HepG2 (cell line): ENCODE measurements at regions not wholly inside any gene's neighbourhood (a gene's known extent, or its start where the extent isn't known, plus 50 kb on each side); places are given as distances from the start of the nearest gene placed in this dataset.

Experiments used
- ATAC-seq: fragments of 200-7000 bp; cut with Tn5 transposase; 3 replicates; pipeline ENCODE4 v1.9.1; 2020; ENCODE audit warnings: mild to moderate bottlenecking, moderate library complexity
- BruUV-seq: library from RNA; stranded (reverse); fragments of 400-500 nt; replicated peaks from 2 replicates; lab custom pipeline; 2021; lab: Mats Ljungman, UMichigan
- CTCF ChIA-PET: fragments of 300-600 bp; formaldehyde crosslinking; extraction: SDS; loops from one replicate; lab custom pipeline; 2021; ENCODE audit warnings: low total read pairs, inconsistent platforms, low intra/inter-chr PET ratio; lab: Yijun Ruan, JAX
- POLR2A ChIA-PET: fragments of 350-600 bp; sonication (Branson Sonifier 250); formaldehyde crosslinking; loops from one replicate; lab custom pipeline; 2020; ENCODE audit warnings: antibody characterized with exemption, inconsistent platforms; lab: Yijun Ruan, JAX
- DNase-seq: peaks from one replicate; pipeline ENCODE4 v3.0.0-alpha.2; 2015; ENCODE audit warnings: low spot score
- FAIRE-seq: peaks from 3 replicates; lab custom pipeline; 2011; peaks lifted over from hg19 to GRCh38; lab: Jason Lieb, UNC
- H2AFZ ChIP-seq: one replicate; pipeline ENCODE4 v1.6.1; 2011; ENCODE audit warnings: low read length, inconsistent platforms
- H3K27ac ChIP-seq: fragments of 300-600 bp; 3 replicates; pipeline ENCODE4 v1.8.0; 2011; ENCODE audit warnings: mixed run types, mild to moderate bottlenecking, mixed read lengths, low read length, inconsistent platforms; ENCODE audit not compliant: insufficient read depth; ENCODE audit errors: extremely low read length
- H3K27me3 ChIP-seq, 2 experiments: fragments of 200-600 bp in 1 of 2; 2 replicates in 1 of 2; 3 replicates in 1 of 2; pipeline versions ENCODE4 v1.6.0 to v1.8.0; 2011; ENCODE audit warnings: low read length in 2 of 2, mild to moderate bottlenecking in 2 of 2, moderate library complexity in 2 of 2, inconsistent platforms in 1 of 2; ENCODE audit not compliant: insufficient read depth in 2 of 2, control insufficient read depth in 1 of 2
- H3K36me3 ChIP-seq, 2 experiments: fragments of 200-600 bp in 1 of 2; replicated peaks in 1 of 2; 2 replicates in 1 of 2; 3 replicates in 1 of 2; pipeline versions ENCODE4 v1.5.1 to v1.8.0; 2011; ENCODE audit warnings: low read length in 2 of 2, inconsistent platforms in 1 of 2; ENCODE audit not compliant: insufficient read depth in 2 of 2, control insufficient read depth in 1 of 2
- H3K4me1 ChIP-seq: 2 replicates; pipeline ENCODE4 v1.5.1; 2012; ENCODE audit warnings: low read length, inconsistent platforms; ENCODE audit not compliant: insufficient read depth
- H3K4me2 ChIP-seq: 2 replicates; pipeline ENCODE4 v1.6.0; 2011; ENCODE audit warnings: low read depth, low read length, inconsistent platforms
- H3K4me3 ChIP-seq, 3 experiments: fragments of 200-600 bp in 1 of 3; sonication (generic), shearing (Covaris generic) in 1 of 3; replicated peaks in 1 of 3; 2 replicates each; pipeline ENCODE4 v1.5.1; 2011 to 2016; ENCODE audit warnings: low read length in 3 of 3, inconsistent platforms in 2 of 3, low read depth in 2 of 3, mild to moderate bottlenecking in 2 of 3, control low read depth in 1 of 3, mixed read lengths in 1 of 3; ENCODE audit not compliant: insufficient read depth in 1 of 3
- H3K79me2 ChIP-seq: one replicate; pipeline ENCODE4 v1.6.1; 2011; ENCODE audit warnings: low read length, inconsistent platforms; ENCODE audit not compliant: insufficient read depth
- H3K9ac ChIP-seq: 2 replicates; pipeline ENCODE4 v1.6.0; 2011; ENCODE audit warnings: mild to moderate bottlenecking, low read depth, low read length, inconsistent platforms; ENCODE audit not compliant: insufficient read depth
- H3K9me3 ChIP-seq: 2 replicates; pipeline ENCODE4 v1.5.1; 2012; ENCODE audit warnings: mild to moderate bottlenecking, low read length
- H4K20me1 ChIP-seq: 2 replicates; pipeline ENCODE4 v1.6.0; 2011; ENCODE audit warnings: inconsistent platforms, mild to moderate bottlenecking, low read length, moderate library complexity; ENCODE audit not compliant: insufficient read depth
- BCL6 ChIP-seq: IDR thresholded peaks from 2 replicates; pipeline ENCODE4 v1.6.1; 2016; ENCODE audit warnings: missing genetic modification reagents, missing compliant biosample characterization
- GTF3A ChIP-seq: sonication (generic); formaldehyde crosslinking; conservative IDR thresholded peaks from 2 replicates; pipeline ENCODE4 v1.4.0; 2020; ENCODE audit warnings: mild to moderate bottlenecking, missing genetic modification reagents
- ISL2 ChIP-seq: sonication (generic); formaldehyde crosslinking; IDR thresholded peaks from 2 replicates; pipeline ENCODE4 v1.5.0; 2020; ENCODE audit warnings: missing genetic modification reagents
- KDM5B ChIP-seq: sonication (generic); formaldehyde crosslinking; IDR thresholded peaks from 2 replicates; pipeline ENCODE4 v1.4.0; 2020; ENCODE audit warnings: missing genetic modification reagents, mild to moderate bottlenecking, borderline replicate concordance
- SKI ChIP-seq: fragments of 450-650 bp; IDR thresholded peaks from one replicate; pipeline ENCODE4 v1.6.1; 2018; ENCODE audit warnings: mild to moderate bottlenecking; ENCODE audit not compliant: partially characterized antibody
- SOX13 ChIP-seq, 3 experiments: fragments of 450-650 bp in 1 of 3; sonication (generic) in 1 of 3; formaldehyde crosslinking in 1 of 3; IDR thresholded peaks in 2 of 3; conservative IDR thresholded peaks in 1 of 3; 2 replicates each; pipeline versions ENCODE4 v1.5.0 to v1.6.1; 2016 to 2020; ENCODE audit warnings: antibody characterized with exemption in 1 of 3, mild to moderate bottlenecking in 1 of 3, missing compliant biosample characterization in 1 of 3, missing genetic modification reagents in 1 of 3, moderate library complexity in 1 of 3
- SPEN ChIP-seq: sonication (generic); formaldehyde crosslinking; IDR thresholded peaks from 2 replicates; pipeline ENCODE4 v1.5.1; 2020; ENCODE audit warnings: low read depth, mild to moderate bottlenecking, missing genetic modification reagents
- XRCC5 ChIP-seq: fragments of 200-400 bp; formaldehyde crosslinking; optimal IDR thresholded peaks from 2 replicates; pipeline ENCODE3; 2017; ENCODE audit warnings: mild to moderate bottlenecking, low read length
- ZBTB21 ChIP-seq: sonication (generic); formaldehyde crosslinking; IDR thresholded peaks from 2 replicates; pipeline ENCODE4 v1.4.0; 2020; ENCODE audit warnings: missing genetic modification reagents
- ZNF160 ChIP-seq: sonication (generic); formaldehyde crosslinking; IDR thresholded peaks from 2 replicates; pipeline ENCODE4 v1.8.0; 2022; ENCODE audit warnings: mild to moderate bottlenecking, inconsistent platforms, missing genetic modification reagents
- ZNF263 ChIP-seq: sonication (generic); formaldehyde crosslinking; IDR thresholded peaks from 2 replicates; pipeline ENCODE4 v1.4.0; 2020; ENCODE audit warnings: missing genetic modification reagents
- ZNF317 ChIP-seq: sonication (generic); formaldehyde crosslinking; IDR thresholded peaks from 2 replicates; pipeline ENCODE4 v1.5.0; 2020; ENCODE audit warnings: mild to moderate bottlenecking, missing genetic modification reagents
- ZNF503 ChIP-seq: sonication (generic); formaldehyde crosslinking; IDR thresholded peaks from 2 replicates; pipeline ENCODE4 v1.4.0; 2020; ENCODE audit warnings: missing genetic modification reagents
- ZNF530 ChIP-seq: sonication (generic); formaldehyde crosslinking; IDR thresholded peaks from 2 replicates; pipeline ENCODE4 v1.5.0; 2020; ENCODE audit warnings: low read depth, mild to moderate bottlenecking, missing genetic modification reagents
- ZNF749 ChIP-seq: sonication (generic); formaldehyde crosslinking; IDR thresholded peaks from 2 replicates; pipeline ENCODE4 v1.8.0; 2022; ENCODE audit warnings: mild to moderate bottlenecking, missing genetic modification reagents, moderate library complexity, borderline replicate concordance
- WGBS: methylation state at CpG from one replicate; pipeline ENCODE4 v1.1.6; 2017; ENCODE audit warnings: low lambda C conversion rate; 5-methylcytosine and 5-hydroxymethylcytosine counted together
- in situ Hi-C: cut with HindIII; loops from 2 replicates; pipeline ENCODE4 v1.10.0; 2017; ENCODE audit warnings: low pct_unique_long_range_greater_than_20kb; ENCODE audit not compliant: extremely low pct_ligation_motif_present
- intact Hi-C: fragments of 100-400 bp; cut with micrococcal nuclease; formaldehyde crosslinking; loops from one replicate; pipeline ENCODE4 v1.10.0; 2022; ENCODE audit not compliant: unreplicated experiment
- TF ChIP-seq, protein P1 (sequence below): sonication (generic); formaldehyde crosslinking; IDR thresholded peaks from 2 replicates; pipeline ENCODE4 v1.5.0; 2020; ENCODE audit warnings: missing genetic modification reagents
- TF ChIP-seq, protein P2 (sequence below): sonication (generic); IDR thresholded peaks from 2 replicates; pipeline ENCODE4 v1.6.1; 2016; ENCODE audit warnings: low read depth, borderline replicate concordance

DNA sequence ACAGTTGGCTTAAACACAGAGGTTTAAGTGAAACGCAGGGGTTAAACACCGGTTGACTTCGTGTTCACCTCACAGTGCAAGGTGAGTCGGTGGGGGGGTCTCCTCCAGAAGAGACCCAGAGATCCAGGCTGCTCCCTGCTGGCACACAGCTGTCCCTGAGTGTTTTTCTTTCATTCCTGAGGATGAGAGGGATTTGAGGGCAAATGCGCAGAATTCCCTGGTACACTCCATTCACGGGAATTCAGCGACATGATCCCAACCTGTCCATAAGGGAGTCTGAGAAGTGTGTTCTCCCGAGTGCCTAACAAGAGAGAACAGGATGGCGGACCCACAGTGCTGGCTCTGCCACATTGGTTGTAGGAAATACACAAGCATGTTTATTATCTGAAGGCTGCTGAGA, 107.2 kb upstream of the ESRRB start:
- CTCF ChIA-PET: no interaction called here

GRCh38 chr14:76271041-76271755, 104.7 kb upstream of the ESRRB start:
- no peak overlapping the region for H3K27ac ChIP-seq
- ChIA-PET POLR2A (no interaction called here), CTCF (no interaction called here)
- intact Hi-C loops (no loop called here), in situ Hi-C loops (no loop called here)
- H2AFZ ChIP-seq: no peak overlapping the region
- no TSS peak for BruUV-seq
- H3K4me2 ChIP-seq: no peak overlapping the region
- DNase-seq (no peak), FAIRE-seq (no peak), ATAC-seq (no peak)
- WGBS: 89% methylated on average over 14 of the region's 15 CpGs
- H3K4me1 ChIP-seq: no peaks in the 10 kb centered on the region
- TF ChIP-seq ZNF530 (no peak), GTF3A (no peak), ZNF503 (CRISPR knock-in tag) (no peak), ZBTB21 (CRISPR knock-in tag) (no peak), KDM5B (CRISPR knock-in tag) (no peak), ZNF263 (CRISPR knock-in tag) (no peak), ZNF317 (no peak), ZNF749 (no peak)
- H3K27me3 ChIP-seq: no peaks in the 10 kb centered on the region
- H3K36me3 ChIP-seq: no peaks in the 10 kb centered on the region
- no peak overlapping the region for H3K4me3 ChIP-seq
- no peaks in the 10 kb centered on the region for H3K9me3 ChIP-seq
- no peaks in the 10 kb centered on the region for H4K20me1 ChIP-seq
- H3K9ac ChIP-seq: no peak overlapping the region
- H3K79me2 ChIP-seq: no peaks in the 10 kb centered on the region

More for the DNA sequence above, 107.2 kb upstream of the ESRRB start:
- DNase-seq (no peak), ATAC-seq (no peak)
- H3K4me1 ChIP-seq: no peaks in the 10 kb centered on the region
- no peaks in the 10 kb centered on the region for H3K36me3 ChIP-seq
- 71% methylated on average over 9 of the region's 9 CpGs for WGBS
- no TSS peak for BruUV-seq
- H3K4me3 ChIP-seq: no peak overlapping the region
- intact Hi-C loops: no loop called here
- H3K9me3 ChIP-seq: no peaks in the 10 kb centered on the region
- H3K9ac ChIP-seq: no peak overlapping the region
- H3K27me3 ChIP-seq: no peaks in the 10 kb centered on the region
- no peak overlapping the region for H3K27ac ChIP-seq
- TF ChIP-seq BCL6 (no peak), XRCC5 (no peak), ZNF160 (no peak), SPEN (no peak), ISL2 (CRISPR knock-in tag) (no peak), SOX13 (IDR thresholded peaks at IDR 0.05) (no peak), SOX13 (CRISPR knock-in tag; conservative IDR thresholded peaks at IDR 0.05 in 1 of 2, IDR thresholded peaks at IDR 0.05 in 1 of 2) (no peak), SKI (no peak)
- TF ChIP-seq, protein P1, sequence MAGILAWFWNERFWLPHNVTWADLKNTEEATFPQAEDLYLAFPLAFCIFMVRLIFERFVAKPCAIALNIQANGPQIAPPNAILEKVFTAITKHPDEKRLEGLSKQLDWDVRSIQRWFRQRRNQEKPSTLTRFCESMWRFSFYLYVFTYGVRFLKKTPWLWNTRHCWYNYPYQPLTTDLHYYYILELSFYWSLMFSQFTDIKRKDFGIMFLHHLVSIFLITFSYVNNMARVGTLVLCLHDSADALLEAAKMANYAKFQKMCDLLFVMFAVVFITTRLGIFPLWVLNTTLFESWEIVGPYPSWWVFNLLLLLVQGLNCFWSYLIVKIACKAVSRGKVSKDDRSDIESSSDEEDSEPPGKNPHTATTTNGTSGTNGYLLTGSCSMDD (CRISPR knock-in tag): no peak
- TF ChIP-seq, protein P2, sequence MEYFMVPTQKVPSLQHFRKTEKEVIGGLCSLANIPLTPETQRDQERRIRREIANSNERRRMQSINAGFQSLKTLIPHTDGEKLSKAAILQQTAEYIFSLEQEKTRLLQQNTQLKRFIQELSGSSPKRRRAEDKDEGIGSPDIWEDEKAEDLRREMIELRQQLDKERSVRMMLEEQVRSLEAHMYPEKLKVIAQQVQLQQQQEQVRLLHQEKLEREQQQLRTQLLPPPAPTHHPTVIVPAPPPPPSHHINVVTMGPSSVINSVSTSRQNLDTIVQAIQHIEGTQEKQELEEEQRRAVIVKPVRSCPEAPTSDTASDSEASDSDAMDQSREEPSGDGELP: no peak
- TF ChIP-seq, all 625 proteins: peak for 0
- Histone ChIP-seq H2AFZ (no peak overlapping the region), H4K20me1 (no peaks in the 10 kb centered on the region), H3K4me2 (no peak overlapping the region), H3K79me2 (no peaks in the 10 kb centered on the region)
- POLR2A ChIA-PET: no interaction called here
- no peak for FAIRE-seq
- in situ Hi-C loops: no loop called here
